PC-3 (cell line): ENCODE measurements at regions not wholly inside any gene's neighbourhood (a gene's known extent, or its start where the extent isn't known, plus 50 kb on each side); places are given as distances from the start of the nearest gene placed in this dataset.

ENCODE experiments used
- ATAC-seq: fragments of 200-7000 bp; cut with Tn5 transposase; 2 replicates; pipeline ENCODE4 v1.9.1; 2020; ENCODE audit warnings: mild to moderate bottlenecking, moderate library complexity
- BruUV-seq: library from RNA; stranded (reverse); fragments of 400-500 nt; replicated peaks from 2 replicates; lab custom pipeline; 2021; lab: Mats Ljungman, UMichigan
- CTCF ChIA-PET: fragments of 300-600 bp; sonication (Branson Sonifier 250); formaldehyde crosslinking; loops from one replicate; lab custom pipeline; 2022; ENCODE audit warnings: antibody characterized with exemption; lab: Charles Lee
- POLR2A ChIA-PET: fragments of 300-600 bp; sonication (Branson Sonifier 250); formaldehyde crosslinking; loops from one replicate; lab custom pipeline; 2022; ENCODE audit warnings: antibody characterized with exemption; ENCODE audit not compliant: unreplicated experiment; lab: Charles Lee
- DNase-seq: peaks from one replicate; pipeline ENCODE4 v3.0.0-alpha.2; 2015
- H2AFZ ChIP-seq: fragments of 300-600 bp; sonication (generic); 2 replicates; pipeline ENCODE4 v1.6.0; 2016; ENCODE audit warnings: antibody characterized with exemption, low read length
- H3F3A ChIP-seq: fragments of 300-600 bp; sonication (generic); one replicate; pipeline ENCODE4 v1.6.0; 2017; ENCODE audit warnings: antibody characterized with exemption, low read length, control low read depth, mild to moderate bottlenecking; ENCODE audit not compliant: unreplicated experiment
- H3K27ac ChIP-seq: fragments of 300-600 bp; sonication (generic); 2 replicates; pipeline ENCODE4 v1.5.1; 2016; ENCODE audit warnings: mild to moderate bottlenecking, low read length
- H3K27me3 ChIP-seq: fragments of 300-600 bp; sonication (generic); 2 replicates; pipeline ENCODE4 v1.6.1; 2016; ENCODE audit warnings: low read length, mixed read lengths
- H3K36me3 ChIP-seq: fragments of 300-600 bp; sonication (generic); 2 replicates; pipeline ENCODE4 v1.6.1; 2016; ENCODE audit warnings: low read depth, mixed run types, low read length, mixed read lengths
- H3K4me1 ChIP-seq: fragments of 300-600 bp; sonication (generic); 2 replicates; pipeline ENCODE4 v1.5.1; 2016; ENCODE audit warnings: low read length; ENCODE audit not compliant: insufficient read depth
- H3K4me2 ChIP-seq: fragments of 300-600 bp; sonication (generic); 2 replicates; pipeline ENCODE4 v1.6.0; 2016; ENCODE audit warnings: low read length
- H3K4me3 ChIP-seq: fragments of 300-600 bp; sonication (generic); 2 replicates; pipeline ENCODE4 v1.5.1; 2016; ENCODE audit warnings: mild to moderate bottlenecking, low read length, mixed read lengths
- H3K79me2 ChIP-seq: fragments of 300-600 bp; sonication (generic); 2 replicates; pipeline ENCODE4 v1.6.1; 2017; ENCODE audit warnings: low read length, mixed read lengths
- H3K9ac ChIP-seq: fragments of 300-600 bp; sonication (generic); 2 replicates; pipeline ENCODE4 v1.6.0; 2016; ENCODE audit warnings: mild to moderate bottlenecking, low read length
- H3K9me2 ChIP-seq: fragments of 300-600 bp; sonication (generic); replicated peaks from 2 replicates; pipeline ENCODE4 v1.6.1; 2016; ENCODE audit warnings: mixed run types, low read length, mixed read lengths
- H3K9me3 ChIP-seq: fragments of 300-600 bp; sonication (generic); 2 replicates; pipeline ENCODE4 v1.6.1; 2016; ENCODE audit warnings: low read length, mixed read lengths
- H4K20me1 ChIP-seq: fragments of 300-600 bp; sonication (generic); 2 replicates; pipeline ENCODE4 v1.6.1; 2016; ENCODE audit warnings: low read length, mixed read lengths
- EZH2 ChIP-seq: fragments of 300-600 bp; sonication (generic); IDR thresholded peaks from one replicate; pipeline ENCODE4 v1.6.1; 2017; ENCODE audit warnings: antibody characterized with exemption, mild to moderate bottlenecking, low read length; ENCODE audit not compliant: unreplicated experiment
- EZH2phosphoT487 ChIP-seq: fragments of 300-600 bp; sonication (generic); IDR thresholded peaks from 2 replicates; pipeline ENCODE4 v1.6.1; 2018; ENCODE audit warnings: mild to moderate bottlenecking, antibody characterized with exemption, low read length, borderline replicate concordance
- intact Hi-C: fragments of 100-400 bp; cut with micrococcal nuclease; formaldehyde crosslinking; loops from 2 replicates; pipeline ENCODE4 v1.9.0; 2023
- TF ChIP-seq, protein P1 (sequence below): fragments of 300-600 bp; sonication (generic); conservative IDR thresholded peaks from 2 replicates; pipeline ENCODE4 v1.5.1; 2017; ENCODE audit warnings: antibody characterized with exemption, low read depth, mild to moderate bottlenecking, low read length

- Histone ChIP-seq H3K27ac (no peak overlapping the region), H3K9ac (no peak overlapping the region), H3K4me3 (no peak overlapping the region), H3K36me3 (no peaks in the 10 kb centered on the region), H3K4me1 (no peaks in the 10 kb centered on the region), H2AFZ (no peak overlapping the region), H3K9me3 (no peaks in the 10 kb centered on the region), H3K4me2 (no peak overlapping the region), H3F3A (no peaks in the 10 kb centered on the region), H3K79me2 (no peaks in the 10 kb centered on the region), H3K27me3 (peaks cover 46% of the 10 kb centered on the region), H4K20me1 (no peaks in the 10 kb centered on the region), H3K9me2 (no peaks in the 10 kb centered on the region)
- ATAC-seq (no peak), DNase-seq (no peak)
- ChIA-PET CTCF (no interaction called here), POLR2A (no interaction called here)
- intact Hi-C loops = no loop called here
- no TSS peak for BruUV-seq
- TF ChIP-seq, protein P1, sequence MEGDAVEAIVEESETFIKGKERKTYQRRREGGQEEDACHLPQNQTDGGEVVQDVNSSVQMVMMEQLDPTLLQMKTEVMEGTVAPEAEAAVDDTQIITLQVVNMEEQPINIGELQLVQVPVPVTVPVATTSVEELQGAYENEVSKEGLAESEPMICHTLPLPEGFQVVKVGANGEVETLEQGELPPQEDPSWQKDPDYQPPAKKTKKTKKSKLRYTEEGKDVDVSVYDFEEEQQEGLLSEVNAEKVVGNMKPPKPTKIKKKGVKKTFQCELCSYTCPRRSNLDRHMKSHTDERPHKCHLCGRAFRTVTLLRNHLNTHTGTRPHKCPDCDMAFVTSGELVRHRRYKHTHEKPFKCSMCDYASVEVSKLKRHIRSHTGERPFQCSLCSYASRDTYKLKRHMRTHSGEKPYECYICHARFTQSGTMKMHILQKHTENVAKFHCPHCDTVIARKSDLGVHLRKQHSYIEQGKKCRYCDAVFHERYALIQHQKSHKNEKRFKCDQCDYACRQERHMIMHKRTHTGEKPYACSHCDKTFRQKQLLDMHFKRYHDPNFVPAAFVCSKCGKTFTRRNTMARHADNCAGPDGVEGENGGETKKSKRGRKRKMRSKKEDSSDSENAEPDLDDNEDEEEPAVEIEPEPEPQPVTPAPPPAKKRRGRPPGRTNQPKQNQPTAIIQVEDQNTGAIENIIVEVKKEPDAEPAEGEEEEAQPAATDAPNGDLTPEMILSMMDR = no peak
- TF ChIP-seq EZH2 (no peak), EZH2phosphoT487 (no peak)
Measured at GRCh38 chr2:104654811-104655210, 199.1 kb upstream of the POU3F3 start.

GRCh38 chr2:104656571-104657163 lies 197.2 kb upstream of the POU3F3 start:
- no peaks in the 10 kb centered on the region for H3K9me2 ChIP-seq
- no peak overlapping the region for H2AFZ ChIP-seq
- no peaks in the 10 kb centered on the region for H3F3A ChIP-seq
- no peak overlapping the region for H3K4me3 ChIP-seq
- TF ChIP-seq, protein P1 = no peak
- TF ChIP-seq EZH2phosphoT487 (no peak), EZH2 (no peak)
- H4K20me1 ChIP-seq = no peaks in the 10 kb centered on the region
- no peaks in the 10 kb centered on the region for H3K36me3 ChIP-seq
- CTCF ChIA-PET = no interaction called here
- H3K9ac ChIP-seq = no peak overlapping the region
- no peak overlapping the region for H3K4me2 ChIP-seq
- POLR2A ChIA-PET = no interaction called here
- H3K27me3 ChIP-seq = peaks cover 55% of the 10 kb centered on the region
- H3K27ac ChIP-seq = no peak overlapping the region
- no peaks in the 10 kb centered on the region for H3K4me1 ChIP-seq
- no peaks in the 10 kb centered on the region for H3K9me3 ChIP-seq
- DNase-seq (no peak), ATAC-seq (no peak)
- no TSS peak for BruUV-seq
- intact Hi-C loops = no loop called here
- no peaks in the 10 kb centered on the region for H3K79me2 ChIP-seq

GRCh38 chr2:104658144-104658835 lies 195.6 kb upstream of the POU3F3 start:
- Histone ChIP-seq H3K9me3 (no peaks in the 10 kb centered on the region), H3K4me3 (no peak overlapping the region), H3K36me3 (no peaks in the 10 kb centered on the region), H2AFZ (no peak overlapping the region), H3K4me2 (no peak overlapping the region), H3K27me3 (peaks cover 63% of the 10 kb centered on the region), H3K9me2 (no peaks in the 10 kb centered on the region), H3K9ac (no peak overlapping the region), H3K27ac (no peak overlapping the region), H3K79me2 (no peaks in the 10 kb centered on the region), H4K20me1 (no peaks in the 10 kb centered on the region), H3K4me1 (no peaks in the 10 kb centered on the region), H3F3A (no peaks in the 10 kb centered on the region)
- BruUV-seq = no TSS peak
- CTCF ChIA-PET = no interaction called here
- ATAC-seq (no peak), DNase-seq (no peak)
- TF ChIP-seq EZH2 (no peak), EZH2phosphoT487 (no peak)
- TF ChIP-seq, protein P1 = no peak
- POLR2A ChIA-PET = no interaction called here
- intact Hi-C loops = no loop called here
